ENCODE measurements at regions not wholly inside any gene's neighbourhood (a gene's known extent, or its start where the extent isn't known, plus 50 kb on each side); places are given as distances from the start of the nearest gene placed in this dataset.

DNA sequence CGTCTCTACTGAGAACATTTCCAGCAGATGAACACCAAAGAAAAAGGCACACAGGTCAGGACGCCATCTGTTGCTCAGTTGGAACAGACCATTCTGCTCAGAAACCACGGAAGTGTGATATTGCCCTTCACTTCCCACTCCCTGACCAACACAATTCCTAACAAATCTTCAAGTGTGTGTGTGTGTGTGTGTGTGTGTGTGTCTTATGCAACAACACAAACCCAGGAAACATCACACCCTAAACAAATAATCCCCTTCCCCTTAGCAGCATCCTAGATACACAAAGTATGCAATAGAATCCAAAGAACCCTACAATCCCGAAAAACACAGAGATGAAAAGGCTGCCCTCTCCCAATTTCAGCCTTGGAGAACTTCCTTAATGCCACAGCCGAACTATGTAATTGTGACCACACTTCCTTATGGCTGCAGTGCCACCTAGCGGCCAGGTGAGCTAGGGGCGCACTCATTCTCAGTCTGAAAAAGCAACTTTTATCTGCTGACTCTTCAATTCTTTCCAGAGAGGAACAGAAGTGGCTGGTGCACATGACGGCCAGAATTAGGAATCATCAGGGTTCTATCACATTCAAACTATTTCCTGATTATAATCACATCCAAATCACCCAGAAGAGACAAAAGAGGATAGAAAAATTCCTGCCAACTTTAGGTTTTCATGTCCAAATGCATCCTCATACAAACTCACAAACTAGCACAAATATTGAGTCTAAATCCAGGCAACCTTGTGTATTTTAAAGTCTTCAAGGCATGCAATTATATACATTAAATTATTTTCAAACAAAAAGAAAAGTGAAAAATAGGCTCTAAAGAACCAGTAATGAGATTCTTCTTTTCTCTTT, 164.9 kb downstream of the DHX15 start:
- no peaks in the 10 kb centered on the region for H3K27me3 ChIP-seq (ENCODE audit: insufficient read depth, low read length, poor library complexity, severe bottlenecking)
- no peaks in the 10 kb centered on the region for H3K9me3 ChIP-seq (ENCODE audit: insufficient read depth, low read depth, low read length)
- peak overlapping the region; percentile 89 for H2AFZ ChIP-seq (ENCODE audit: low read length)
- TF ChIP-seq, protein P1, sequence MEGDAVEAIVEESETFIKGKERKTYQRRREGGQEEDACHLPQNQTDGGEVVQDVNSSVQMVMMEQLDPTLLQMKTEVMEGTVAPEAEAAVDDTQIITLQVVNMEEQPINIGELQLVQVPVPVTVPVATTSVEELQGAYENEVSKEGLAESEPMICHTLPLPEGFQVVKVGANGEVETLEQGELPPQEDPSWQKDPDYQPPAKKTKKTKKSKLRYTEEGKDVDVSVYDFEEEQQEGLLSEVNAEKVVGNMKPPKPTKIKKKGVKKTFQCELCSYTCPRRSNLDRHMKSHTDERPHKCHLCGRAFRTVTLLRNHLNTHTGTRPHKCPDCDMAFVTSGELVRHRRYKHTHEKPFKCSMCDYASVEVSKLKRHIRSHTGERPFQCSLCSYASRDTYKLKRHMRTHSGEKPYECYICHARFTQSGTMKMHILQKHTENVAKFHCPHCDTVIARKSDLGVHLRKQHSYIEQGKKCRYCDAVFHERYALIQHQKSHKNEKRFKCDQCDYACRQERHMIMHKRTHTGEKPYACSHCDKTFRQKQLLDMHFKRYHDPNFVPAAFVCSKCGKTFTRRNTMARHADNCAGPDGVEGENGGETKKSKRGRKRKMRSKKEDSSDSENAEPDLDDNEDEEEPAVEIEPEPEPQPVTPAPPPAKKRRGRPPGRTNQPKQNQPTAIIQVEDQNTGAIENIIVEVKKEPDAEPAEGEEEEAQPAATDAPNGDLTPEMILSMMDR (conservative IDR thresholded peaks at IDR 0.05; ENCODE audit: low read length): peak; percentile 98
- no peak for TF ChIP-seq EZH2phosphoT487 (IDR thresholded peaks at IDR 0.05; ENCODE audit: borderline replicate concordance)
- H3K4me1 ChIP-seq (ENCODE audit: insufficient read depth, low read length, poor library complexity, severe bottlenecking): no peaks in the 10 kb centered on the region
- peak overlapping the region; percentile 3 for H3K9ac ChIP-seq (ENCODE audit: low read depth, low read length, poor library complexity, severe bottlenecking)
- no peaks in the 10 kb centered on the region for H3K9me2 ChIP-seq (replicated peaks; ENCODE audit: low read depth, low read length)
- H3K36me3 ChIP-seq (ENCODE audit: insufficient read depth, low read length): no peaks in the 10 kb centered on the region
- no peak overlapping the region for H3K4me3 ChIP-seq (ENCODE audit: low read length, poor library complexity, severe bottlenecking)
- no peaks in the 10 kb centered on the region for H4K20me1 ChIP-seq (ENCODE audit: insufficient read depth, low read length, poor library complexity, severe bottlenecking)
- H3K79me2 ChIP-seq (ENCODE audit: insufficient read depth, low read length): no peaks in the 10 kb centered on the region
- no peaks in the 10 kb centered on the region for H3F3A ChIP-seq (ENCODE audit: low read depth)
- no peak overlapping the region for H3K4me2 ChIP-seq (ENCODE audit: low read depth, low read length, poor library complexity, severe bottlenecking)

DNA sequence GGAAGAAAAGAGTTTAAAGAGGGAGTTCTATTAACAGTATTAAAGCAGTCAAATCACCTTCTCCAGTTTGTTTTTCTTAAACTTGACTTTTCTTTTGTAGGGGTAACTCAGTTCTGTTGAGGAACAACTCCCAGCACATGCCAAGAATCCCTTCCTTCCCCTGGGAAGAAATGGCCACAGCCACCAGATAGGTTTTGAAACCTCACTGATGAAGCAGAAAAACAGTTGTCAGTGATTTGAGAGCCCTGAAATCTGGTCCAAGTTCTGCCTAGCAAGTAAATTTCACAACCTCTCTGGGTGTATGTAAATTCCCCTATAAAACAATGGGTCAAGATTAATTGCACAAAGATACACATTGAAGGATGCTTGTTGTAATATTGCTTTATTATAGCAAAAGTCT, 167.1 kb downstream of the DHX15 start:
- Histone ChIP-seq H3K4me3 (ENCODE audit: low read length, poor library complexity, severe bottlenecking) (no peak overlapping the region), H2AFZ (ENCODE audit: low read length) (no peak overlapping the region), H3F3A (ENCODE audit: low read depth) (no peaks in the 10 kb centered on the region), H3K79me2 (ENCODE audit: insufficient read depth, low read length) (no peaks in the 10 kb centered on the region), H3K36me3 (ENCODE audit: insufficient read depth, low read length) (no peaks in the 10 kb centered on the region), H3K4me2 (ENCODE audit: low read depth, low read length, poor library complexity, severe bottlenecking) (no peak overlapping the region), H4K20me1 (ENCODE audit: insufficient read depth, low read length, poor library complexity, severe bottlenecking) (no peaks in the 10 kb centered on the region), H3K4me1 (ENCODE audit: insufficient read depth, low read length, poor library complexity, severe bottlenecking) (no peaks in the 10 kb centered on the region), H3K9me2 (replicated peaks; ENCODE audit: low read depth, low read length) (no peaks in the 10 kb centered on the region), H3K9me3 (ENCODE audit: insufficient read depth, low read depth, low read length) (no peaks in the 10 kb centered on the region), H3K9ac (ENCODE audit: low read depth, low read length, poor library complexity, severe bottlenecking) (no peak overlapping the region), H3K27me3 (ENCODE audit: insufficient read depth, low read length, poor library complexity, severe bottlenecking) (no peaks in the 10 kb centered on the region)
- TF ChIP-seq, protein P1 (conservative IDR thresholded peaks at IDR 0.05; ENCODE audit: low read length): no peak
- no peak for TF ChIP-seq EZH2phosphoT487 (IDR thresholded peaks at IDR 0.05; ENCODE audit: borderline replicate concordance)

DNA sequence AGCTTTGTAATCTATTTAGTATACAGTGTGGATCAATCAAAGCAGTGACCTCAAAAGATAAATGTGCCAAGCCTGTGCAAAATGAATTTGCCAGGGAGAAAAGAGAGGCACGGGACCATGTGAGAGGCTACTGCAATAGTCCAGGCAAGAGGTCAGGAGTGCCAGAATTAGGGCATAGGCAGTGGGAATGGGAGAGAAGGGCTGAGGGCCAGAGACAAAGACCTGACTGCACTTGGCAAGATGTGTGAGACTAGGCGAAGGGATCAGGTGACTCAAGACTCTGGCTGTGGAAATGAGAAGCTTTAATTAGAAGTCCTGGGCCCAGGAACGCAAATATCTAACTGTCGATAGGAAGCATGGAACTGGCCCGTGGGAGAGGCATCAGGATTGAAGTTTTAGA, 168.1 kb downstream of the DHX15 start:
- H3F3A ChIP-seq (ENCODE audit: low read depth): no peaks in the 10 kb centered on the region
- H2AFZ ChIP-seq (ENCODE audit: low read length): no peak overlapping the region
- no peaks in the 10 kb centered on the region for H3K27me3 ChIP-seq (ENCODE audit: insufficient read depth, low read length, poor library complexity, severe bottlenecking)
- H3K4me3 ChIP-seq (ENCODE audit: low read length, poor library complexity, severe bottlenecking): no peak overlapping the region
- no peak overlapping the region for H3K4me2 ChIP-seq (ENCODE audit: low read depth, low read length, poor library complexity, severe bottlenecking)
- H3K9me3 ChIP-seq (ENCODE audit: insufficient read depth, low read depth, low read length): no peaks in the 10 kb centered on the region
- H3K4me1 ChIP-seq (ENCODE audit: insufficient read depth, low read length, poor library complexity, severe bottlenecking): no peaks in the 10 kb centered on the region
- TF ChIP-seq, protein P1 (conservative IDR thresholded peaks at IDR 0.05; ENCODE audit: low read length): no peak
- TF ChIP-seq EZH2phosphoT487 (IDR thresholded peaks at IDR 0.05; ENCODE audit: borderline replicate concordance): no peak
- H4K20me1 ChIP-seq (ENCODE audit: insufficient read depth, low read length, poor library complexity, severe bottlenecking): no peaks in the 10 kb centered on the region
- no peaks in the 10 kb centered on the region for H3K36me3 ChIP-seq (ENCODE audit: insufficient read depth, low read length)
- H3K79me2 ChIP-seq (ENCODE audit: insufficient read depth, low read length): no peaks in the 10 kb centered on the region
- H3K9me2 ChIP-seq (replicated peaks; ENCODE audit: low read depth, low read length): no peaks in the 10 kb centered on the region
- no peak overlapping the region for H3K9ac ChIP-seq (ENCODE audit: low read depth, low read length, poor library complexity, severe bottlenecking)
